Uterus (tissue), 3 donors: ENCODE measurements at regions not wholly inside any gene's neighbourhood (a gene's known extent, or its start where the extent isn't known, plus 50 kb on each side); places are given as distances from the start of the nearest gene placed in this dataset.

Source experiments
- DNase-seq, 2 donors: peaks; one replicate each; pipeline ENCODE4 v3.0.0-alpha.2; 2019 to 2020
- H3K27ac ChIP-seq, 2 donors: fragments of 200-600 bp; sonication (generic); 1 replicate in 1 of 2; 2 replicates in 1 of 2; pipeline ENCODE4 v1.5.1; 2016 to 2018
- H3K27me3 ChIP-seq, 2 donors: fragments of 200-600 bp; sonication (generic); one replicate each; pipeline ENCODE4 v1.5.1; 2018 to 2019; ENCODE audit warnings: control low read depth in 1 of 2
- H3K36me3 ChIP-seq, 2 donors: fragments of 200-600 bp; sonication (generic); one replicate each; pipeline ENCODE4 v1.5.1; 2019; ENCODE audit warnings: control low read depth in 1 of 2
- H3K4me1 ChIP-seq, 2 donors: fragments of 200-600 bp; sonication (generic); one replicate each; pipeline ENCODE4 v1.5.1; 2018 to 2019; ENCODE audit warnings: control low read depth in 1 of 2
- H3K4me3 ChIP-seq, 2 donors: fragments of 200-600 bp; sonication (generic); 1 replicate in 1 of 2; 2 replicates in 1 of 2; pipeline ENCODE4 v1.5.1; 2018 to 2019; ENCODE audit warnings: mild to moderate bottlenecking in 1 of 2
- H3K9me3 ChIP-seq, 2 donors: fragments of 200-600 bp; sonication (generic); one replicate each; pipeline ENCODE4 v1.5.1; 2019; ENCODE audit warnings: control low read depth in 1 of 2
- POLR2A ChIP-seq, 2 donors: fragments of 450-650 bp; IDR thresholded peaks; one replicate each; pipeline ENCODE4 v1.6.1; 2016; ENCODE audit warnings: antibody characterized with exemption in 2 of 2, mild to moderate bottlenecking in 1 of 2, moderate library complexity in 1 of 2
- intact Hi-C: fragments of 100-400 bp; cut with DNase I; formaldehyde crosslinking; loops from one replicate; pipeline ENCODE4 v1.15.1; 2023; ENCODE audit warnings: low total_unique reads
- TF ChIP-seq, protein P1 (sequence below), 4 experiments: fragments of 200-600 bp in 2 of 4; fragments of 450-650 bp in 2 of 4; sonication (generic) in 2 of 4; IDR thresholded peaks; one replicate each; pipeline ENCODE4 v1.5.1; 2016 to 2019; ENCODE audit warnings: antibody characterized with exemption in 4 of 4, mild to moderate bottlenecking in 2 of 4, moderate library complexity in 1 of 4
- donor health status: DM: yes; HTN: yes; CAD: no.

GRCh38 chr2:239769554-239770245 is 255.4 kb downstream of the NDUFA10 start:
- peak in 1 of 2 donors; percentile 1 for DNase-seq
- no peak overlapping the region for H3K27ac ChIP-seq
- no peaks in the 10 kb centered on the region for H3K27me3 ChIP-seq
- intact Hi-C loops: no loop called here
- no peaks in the 10 kb centered on the region for H3K9me3 ChIP-seq
- H3K4me3 ChIP-seq: no peak overlapping the region
- no peaks in the 10 kb centered on the region for H3K36me3 ChIP-seq
- no peaks in the 10 kb centered on the region for H3K4me1 ChIP-seq
- no peak for TF ChIP-seq POLR2A (IDR thresholded peaks at IDR 0.05)
- TF ChIP-seq, protein P1, sequence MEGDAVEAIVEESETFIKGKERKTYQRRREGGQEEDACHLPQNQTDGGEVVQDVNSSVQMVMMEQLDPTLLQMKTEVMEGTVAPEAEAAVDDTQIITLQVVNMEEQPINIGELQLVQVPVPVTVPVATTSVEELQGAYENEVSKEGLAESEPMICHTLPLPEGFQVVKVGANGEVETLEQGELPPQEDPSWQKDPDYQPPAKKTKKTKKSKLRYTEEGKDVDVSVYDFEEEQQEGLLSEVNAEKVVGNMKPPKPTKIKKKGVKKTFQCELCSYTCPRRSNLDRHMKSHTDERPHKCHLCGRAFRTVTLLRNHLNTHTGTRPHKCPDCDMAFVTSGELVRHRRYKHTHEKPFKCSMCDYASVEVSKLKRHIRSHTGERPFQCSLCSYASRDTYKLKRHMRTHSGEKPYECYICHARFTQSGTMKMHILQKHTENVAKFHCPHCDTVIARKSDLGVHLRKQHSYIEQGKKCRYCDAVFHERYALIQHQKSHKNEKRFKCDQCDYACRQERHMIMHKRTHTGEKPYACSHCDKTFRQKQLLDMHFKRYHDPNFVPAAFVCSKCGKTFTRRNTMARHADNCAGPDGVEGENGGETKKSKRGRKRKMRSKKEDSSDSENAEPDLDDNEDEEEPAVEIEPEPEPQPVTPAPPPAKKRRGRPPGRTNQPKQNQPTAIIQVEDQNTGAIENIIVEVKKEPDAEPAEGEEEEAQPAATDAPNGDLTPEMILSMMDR (IDR thresholded peaks at IDR 0.05): no peak

- Histone ChIP-seq H3K27me3 (no peaks in the 10 kb centered on the region), H3K4me1 (no peaks in the 10 kb centered on the region), H3K9me3 (no peaks in the 10 kb centered on the region), H3K4me3 (no peak overlapping the region), H3K27ac (no peak overlapping the region), H3K36me3 (no peaks in the 10 kb centered on the region)
- intact Hi-C loops: no loop called here
- TF ChIP-seq POLR2A (IDR thresholded peaks at IDR 0.05): no peak
- TF ChIP-seq, protein P1 (IDR thresholded peaks at IDR 0.05): no peak
- no peak for DNase-seq
These were observed 256.1 kb downstream of the NDUFA10 start for GRCh38 chr2:239768907-239769553.

DNA sequence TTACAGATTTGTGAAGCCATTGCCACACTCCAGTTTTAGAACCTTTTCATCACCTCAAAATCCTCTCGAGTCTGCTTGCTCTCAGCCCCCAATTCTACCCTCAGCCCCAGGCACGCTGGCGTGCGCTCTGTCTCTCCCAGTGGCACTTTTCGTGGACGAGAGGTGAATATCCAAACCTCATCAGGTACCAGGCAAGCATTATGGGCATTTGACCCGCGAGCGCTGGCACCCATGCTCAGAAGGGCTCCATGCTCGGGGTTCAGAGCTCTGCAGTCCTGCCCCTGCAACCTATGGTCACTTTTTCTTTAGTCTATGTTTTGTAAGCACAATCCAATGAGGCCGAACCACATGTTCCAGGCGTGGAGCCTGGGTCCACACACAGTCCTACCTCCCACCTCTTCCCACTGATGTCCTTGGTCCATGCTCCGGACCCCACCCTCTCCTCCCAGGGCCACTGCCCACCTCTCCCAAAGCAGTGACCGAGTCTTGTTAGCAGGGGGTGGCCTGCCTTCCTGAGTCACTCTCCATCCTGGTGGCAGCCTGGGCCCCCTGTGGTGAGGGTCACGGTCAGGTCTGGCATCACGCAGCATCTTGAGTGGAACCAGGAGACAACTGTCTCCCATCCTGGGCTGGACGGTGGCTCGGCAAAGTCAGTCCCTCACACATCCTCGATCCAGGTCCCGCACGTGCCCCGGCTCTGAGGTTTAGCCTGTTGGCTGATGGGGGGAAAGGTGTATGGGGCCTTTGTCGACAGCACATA is 256.9 kb downstream of the NDUFA10 start:
- intact Hi-C loops: no loop called here
- Histone ChIP-seq H3K36me3 (no peaks in the 10 kb centered on the region), H3K4me3 (no peak overlapping the region), H3K27ac (no peak overlapping the region), H3K27me3 (no peaks in the 10 kb centered on the region), H3K9me3 (no peaks in the 10 kb centered on the region), H3K4me1 (no peaks in the 10 kb centered on the region)
- TF ChIP-seq, protein P1 (IDR thresholded peaks at IDR 0.05): no peak
- TF ChIP-seq POLR2A (IDR thresholded peaks at IDR 0.05): no peak
- no peak for DNase-seq

- TF ChIP-seq, protein P1 (IDR thresholded peaks at IDR 0.05): no peak
- no peak for TF ChIP-seq POLR2A (IDR thresholded peaks at IDR 0.05)
- no peak for DNase-seq
- Histone ChIP-seq H3K27ac (no peak overlapping the region), H3K9me3 (no peaks in the 10 kb centered on the region), H3K4me3 (no peak overlapping the region), H3K4me1 (no peaks in the 10 kb centered on the region), H3K27me3 (no peaks in the 10 kb centered on the region), H3K36me3 (no peaks in the 10 kb centered on the region)
- intact Hi-C loops: no loop called here
These were observed 257.9 kb downstream of the NDUFA10 start for GRCh38 chr2:239767021-239767905.
